GM12864 (cell line): ENCODE measurements at regions not wholly inside any gene's neighbourhood (a gene's known extent, or its start where the extent isn't known, plus 50 kb on each side); places are given as distances from the start of the nearest gene placed in this dataset.

ENCODE experiments used
- DNase-seq: peaks from one replicate; pipeline ENCODE4 v3.0.0-alpha.2; 2011; ENCODE audit warnings: low read depth
- H3K4me3 ChIP-seq: 2 replicates; pipeline ENCODE4 v1.5.1; 2011; ENCODE audit warnings: mild to moderate bottlenecking, low read depth, low read length, control low read depth
- TF ChIP-seq, protein P1 (sequence below): IDR thresholded peaks from 2 replicates; pipeline ENCODE4 v1.5.1; 2011; ENCODE audit warnings: low read depth, mild to moderate bottlenecking, moderate library complexity, low read length, control low read depth, inconsistent platforms; ENCODE audit errors: missing control alignments

GRCh38 chr5:68405026-68405684, 189.6 kb downstream of the PIK3R1 start:
- DNase-seq, result no peak
- H3K4me3 ChIP-seq, result no peak overlapping the region
- TF ChIP-seq, protein P1, sequence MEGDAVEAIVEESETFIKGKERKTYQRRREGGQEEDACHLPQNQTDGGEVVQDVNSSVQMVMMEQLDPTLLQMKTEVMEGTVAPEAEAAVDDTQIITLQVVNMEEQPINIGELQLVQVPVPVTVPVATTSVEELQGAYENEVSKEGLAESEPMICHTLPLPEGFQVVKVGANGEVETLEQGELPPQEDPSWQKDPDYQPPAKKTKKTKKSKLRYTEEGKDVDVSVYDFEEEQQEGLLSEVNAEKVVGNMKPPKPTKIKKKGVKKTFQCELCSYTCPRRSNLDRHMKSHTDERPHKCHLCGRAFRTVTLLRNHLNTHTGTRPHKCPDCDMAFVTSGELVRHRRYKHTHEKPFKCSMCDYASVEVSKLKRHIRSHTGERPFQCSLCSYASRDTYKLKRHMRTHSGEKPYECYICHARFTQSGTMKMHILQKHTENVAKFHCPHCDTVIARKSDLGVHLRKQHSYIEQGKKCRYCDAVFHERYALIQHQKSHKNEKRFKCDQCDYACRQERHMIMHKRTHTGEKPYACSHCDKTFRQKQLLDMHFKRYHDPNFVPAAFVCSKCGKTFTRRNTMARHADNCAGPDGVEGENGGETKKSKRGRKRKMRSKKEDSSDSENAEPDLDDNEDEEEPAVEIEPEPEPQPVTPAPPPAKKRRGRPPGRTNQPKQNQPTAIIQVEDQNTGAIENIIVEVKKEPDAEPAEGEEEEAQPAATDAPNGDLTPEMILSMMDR, result no peak

DNA sequence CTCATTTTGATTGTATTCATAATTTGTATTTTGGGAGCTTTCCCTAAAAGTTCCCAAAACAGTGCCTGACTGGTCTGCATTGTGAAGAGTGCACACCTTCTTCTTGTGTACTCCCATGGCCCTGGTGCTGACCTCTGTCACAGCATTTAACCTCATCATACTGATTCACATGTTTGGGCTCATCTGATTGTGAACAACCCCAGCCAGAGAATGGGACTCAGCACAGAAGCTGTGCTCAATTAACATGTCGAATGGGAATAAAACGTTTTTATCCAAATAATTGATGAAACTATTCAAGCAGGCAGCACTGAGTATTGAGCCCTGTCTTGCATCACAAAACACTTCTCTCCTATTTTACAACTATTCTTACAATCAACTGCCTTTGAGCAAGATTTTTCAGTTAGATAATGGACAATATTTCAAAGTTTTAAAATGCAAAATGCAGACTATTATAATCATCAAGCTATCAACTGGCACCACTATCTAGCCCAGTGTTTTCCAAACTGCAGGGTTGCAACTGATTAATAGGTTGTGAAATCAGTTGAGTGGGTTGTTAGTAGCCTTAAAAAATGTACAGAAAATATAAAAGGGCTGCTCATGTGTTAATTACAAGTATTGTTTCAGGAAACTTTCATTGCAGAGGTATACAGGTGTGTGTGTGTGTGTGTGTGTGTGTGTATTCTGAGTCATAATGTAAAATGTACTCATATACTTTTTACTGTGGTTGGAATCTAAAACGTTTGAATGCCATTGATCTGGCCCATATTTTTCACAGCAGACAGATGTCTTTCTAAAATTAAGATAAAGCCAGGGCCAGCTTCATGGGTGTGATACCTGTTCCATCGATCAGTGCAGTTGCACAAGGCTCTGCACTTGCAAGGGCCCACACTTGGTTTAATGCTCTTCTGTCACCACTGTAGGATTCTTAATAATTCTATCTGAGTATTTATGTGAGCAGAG, 190.5 kb downstream of the PIK3R1 start:
- TF ChIP-seq, protein P1, result no peak
- DNase-seq, result no peak
- H3K4me3 ChIP-seq, result no peak overlapping the region

DNA sequence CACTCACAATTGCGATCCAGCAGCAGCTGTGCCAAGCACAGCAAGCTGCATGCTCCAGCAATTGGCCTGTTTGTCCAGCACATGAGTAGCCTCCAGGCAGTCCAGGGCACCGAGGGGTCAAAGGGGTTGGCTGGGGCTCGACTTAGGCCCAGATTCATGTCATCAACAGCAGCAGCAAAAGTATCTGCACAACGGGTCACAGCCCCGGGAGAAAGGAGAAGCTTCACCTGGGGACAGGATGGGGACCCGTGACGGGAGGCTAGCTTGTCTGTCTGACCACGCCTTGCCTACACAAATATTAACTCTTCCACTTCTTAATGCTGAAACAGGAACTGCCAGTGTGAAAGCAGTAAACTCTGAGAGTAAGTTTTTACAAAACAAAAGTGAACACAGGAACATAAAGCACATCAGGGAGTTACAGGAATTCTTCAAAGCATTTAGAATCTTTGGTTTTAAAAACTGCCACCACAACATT, 191.2 kb downstream of the PIK3R1 start:
- no peak overlapping the region for H3K4me3 ChIP-seq
- TF ChIP-seq, protein P1, result no peak
- peak; percentile 52 for DNase-seq

DNA sequence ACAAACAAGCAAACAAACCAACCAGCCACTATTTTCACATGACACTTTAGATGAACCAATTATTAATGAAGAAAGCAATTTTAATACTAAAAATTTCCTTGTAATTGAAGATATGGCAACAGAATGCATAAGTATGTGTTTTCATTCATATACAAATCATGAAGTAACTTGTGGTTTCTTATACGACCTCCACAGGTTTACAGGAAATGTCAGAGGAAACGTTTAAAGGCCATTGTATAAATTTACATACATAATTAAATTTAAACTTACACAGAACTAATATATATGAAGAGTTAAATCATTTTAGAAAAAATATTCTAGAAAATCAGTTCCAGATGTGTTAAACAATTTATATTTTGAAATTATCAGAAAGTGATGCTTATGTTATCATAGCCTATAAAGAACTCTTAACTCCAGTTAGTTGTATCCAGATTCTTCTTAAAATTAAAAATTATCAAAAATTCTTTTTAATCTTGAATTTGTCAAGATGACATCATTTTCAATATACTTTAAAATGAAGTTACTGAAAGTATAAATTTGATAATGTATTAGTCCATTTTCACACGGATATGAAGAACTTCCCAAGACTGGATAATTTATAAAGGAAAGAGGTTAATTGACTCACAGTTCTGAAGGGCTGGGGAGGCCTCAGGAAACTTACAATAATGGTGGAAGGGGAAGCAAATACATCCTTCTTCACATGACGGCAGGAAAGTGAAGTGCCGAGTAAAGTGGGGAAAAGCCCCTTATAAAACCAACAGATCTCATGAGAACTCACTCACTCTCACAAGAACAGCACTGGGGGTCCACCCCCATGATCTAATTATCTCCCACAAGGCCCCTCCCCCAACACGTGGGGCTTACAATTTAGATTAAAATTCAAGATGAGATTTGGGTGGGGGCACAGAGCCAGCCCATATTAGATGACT, 192.0 kb downstream of the PIK3R1 start:
- no peak for DNase-seq
- H3K4me3 ChIP-seq, result no peak overlapping the region
- TF ChIP-seq, protein P1, result no peak

- TF ChIP-seq, protein P1, result no peak
- no peak for DNase-seq
- H3K4me3 ChIP-seq, result no peak overlapping the region
Observed at GRCh38 chr5:68408345-68408871, 192.9 kb downstream of the PIK3R1 start.

DNA sequence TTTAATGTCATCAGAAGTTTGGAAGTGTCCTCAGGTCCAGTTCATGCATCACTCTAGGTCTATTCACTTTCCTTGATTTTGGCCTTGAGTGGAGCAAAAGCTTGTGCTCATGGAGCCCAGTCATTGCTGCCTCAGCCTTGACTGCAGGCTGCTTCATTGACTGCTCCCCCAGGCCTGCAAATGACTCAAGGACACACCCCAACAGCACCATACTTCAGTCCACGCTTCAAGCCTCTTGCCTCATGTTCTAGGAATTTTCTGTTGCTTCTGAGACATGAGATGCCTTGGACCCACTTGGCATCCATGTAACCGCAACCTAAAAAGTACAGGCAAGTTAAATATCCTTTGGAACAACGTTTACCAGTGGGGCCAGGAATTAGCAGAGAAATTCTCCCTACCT, 193.7 kb downstream of the PIK3R1 start:
- H3K4me3 ChIP-seq, result no peak overlapping the region
- TF ChIP-seq, protein P1, result no peak
- no peak for DNase-seq
